SK-N-SH (cell line): ENCODE measurements at regions not wholly inside any gene's neighbourhood (a gene's known extent, or its start where the extent isn't known, plus 50 kb on each side); places are given as distances from the start of the nearest gene placed in this dataset.

Source experiments
- CHD2 ChIP-seq: fragments of 150-350 bp; IDR thresholded peaks from 2 replicates; pipeline ENCODE4 v1.6.1; 2018; ENCODE audit warnings: low read length; ENCODE audit not compliant: partially characterized antibody
- EP300 ChIP-seq, 2 experiments: IDR thresholded peaks; 2 replicates each; pipeline versions ENCODE4 v1.4.0 to v1.6.1; 2012; ENCODE audit warnings: borderline replicate concordance in 1 of 2, low read depth in 1 of 2, low read length in 1 of 2
- FOXM1 ChIP-seq: IDR thresholded peaks from 2 replicates; pipeline ENCODE4 v1.4.0; 2012; ENCODE audit warnings: low read depth, mild to moderate bottlenecking
- GABPA ChIP-seq: IDR thresholded peaks from 2 replicates; pipeline ENCODE4 v1.4.0; 2012; ENCODE audit warnings: low read depth, mild to moderate bottlenecking
- NFIC ChIP-seq: IDR thresholded peaks from 2 replicates; pipeline ENCODE4 v1.4.0; 2012; ENCODE audit warnings: borderline replicate concordance
- POLR2AphosphoS5 ChIP-seq: IDR thresholded peaks from 2 replicates; pipeline ENCODE4 v1.6.1; 2012; ENCODE audit warnings: low read depth, low read length
- RCOR1 ChIP-seq: fragments of 150-350 bp; IDR thresholded peaks from 2 replicates; pipeline ENCODE4 v1.6.1; 2017; ENCODE audit warnings: antibody characterized with exemption, low read length
- TF ChIP-seq, protein P1 (sequence below): fragments of 150-350 bp; IDR thresholded peaks from 2 replicates; pipeline ENCODE4 v1.6.1; 2016; ENCODE audit warnings: mild to moderate bottlenecking, low read depth, low read length
- TF ChIP-seq, protein P2 (sequence below): fragments of 200-600 bp; sonication (generic); IDR thresholded peaks from 2 replicates; pipeline ENCODE4 v1.6.1; 2017; ENCODE audit warnings: antibody characterized with exemption, mild to moderate bottlenecking, moderate library complexity
- TF ChIP-seq, protein P3 (sequence below): IDR thresholded peaks from 2 replicates; pipeline ENCODE4 v1.4.0; 2012; ENCODE audit warnings: low read depth

DNA sequence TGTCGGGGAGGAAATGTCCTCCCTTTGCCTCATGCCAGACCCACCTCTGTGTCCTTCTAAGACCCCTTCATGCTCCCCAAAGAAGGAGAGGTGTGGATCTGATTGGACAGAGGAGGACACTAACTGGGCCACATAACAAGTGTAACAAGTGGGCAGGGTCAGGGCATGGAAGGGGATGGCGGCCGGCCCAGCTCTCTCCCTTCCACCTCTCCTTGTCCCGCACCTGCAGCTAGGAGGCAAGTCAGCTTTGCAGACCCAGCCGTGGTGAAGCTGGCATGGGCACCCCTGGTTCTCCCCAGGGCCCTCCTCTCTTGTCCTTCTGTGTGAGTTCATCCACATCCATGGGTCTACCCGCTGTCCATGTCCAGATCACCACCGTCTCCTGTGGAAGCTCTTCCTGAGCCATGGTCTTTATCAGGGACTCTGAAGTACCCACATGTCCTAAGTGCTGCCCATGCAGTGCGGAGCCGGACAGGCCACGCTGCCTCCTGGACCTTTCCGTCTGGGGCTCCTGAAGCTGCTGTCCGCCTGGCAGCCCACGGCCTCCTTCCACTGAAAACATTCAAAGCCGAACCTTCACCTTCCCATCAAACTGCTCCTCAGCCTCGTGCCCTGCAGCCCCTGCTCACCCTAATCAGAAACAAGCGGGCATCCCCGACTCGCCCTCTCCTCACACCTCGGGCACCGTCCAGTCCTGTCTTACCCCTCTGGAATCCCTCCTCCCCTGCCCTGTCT is 460.5 kb downstream of the PTPRU start:
- TF ChIP-seq, protein P1, sequence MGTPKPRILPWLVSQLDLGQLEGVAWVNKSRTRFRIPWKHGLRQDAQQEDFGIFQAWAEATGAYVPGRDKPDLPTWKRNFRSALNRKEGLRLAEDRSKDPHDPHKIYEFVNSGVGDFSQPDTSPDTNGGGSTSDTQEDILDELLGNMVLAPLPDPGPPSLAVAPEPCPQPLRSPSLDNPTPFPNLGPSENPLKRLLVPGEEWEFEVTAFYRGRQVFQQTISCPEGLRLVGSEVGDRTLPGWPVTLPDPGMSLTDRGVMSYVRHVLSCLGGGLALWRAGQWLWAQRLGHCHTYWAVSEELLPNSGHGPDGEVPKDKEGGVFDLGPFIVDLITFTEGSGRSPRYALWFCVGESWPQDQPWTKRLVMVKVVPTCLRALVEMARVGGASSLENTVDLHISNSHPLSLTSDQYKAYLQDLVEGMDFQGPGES = no peak
- TF ChIP-seq FOXM1 (no peak), GABPA (no peak), CHD2 (no peak), EP300 (IDR thresholded peaks at IDR 0.05; ENCODE audit: borderline replicate concordance in 1 of 2, low read depth in 1 of 2, low read length in 1 of 2) (no peak), RCOR1 (no peak), NFIC (no peak), POLR2AphosphoS5 (no peak)
- TF ChIP-seq, protein P2, sequence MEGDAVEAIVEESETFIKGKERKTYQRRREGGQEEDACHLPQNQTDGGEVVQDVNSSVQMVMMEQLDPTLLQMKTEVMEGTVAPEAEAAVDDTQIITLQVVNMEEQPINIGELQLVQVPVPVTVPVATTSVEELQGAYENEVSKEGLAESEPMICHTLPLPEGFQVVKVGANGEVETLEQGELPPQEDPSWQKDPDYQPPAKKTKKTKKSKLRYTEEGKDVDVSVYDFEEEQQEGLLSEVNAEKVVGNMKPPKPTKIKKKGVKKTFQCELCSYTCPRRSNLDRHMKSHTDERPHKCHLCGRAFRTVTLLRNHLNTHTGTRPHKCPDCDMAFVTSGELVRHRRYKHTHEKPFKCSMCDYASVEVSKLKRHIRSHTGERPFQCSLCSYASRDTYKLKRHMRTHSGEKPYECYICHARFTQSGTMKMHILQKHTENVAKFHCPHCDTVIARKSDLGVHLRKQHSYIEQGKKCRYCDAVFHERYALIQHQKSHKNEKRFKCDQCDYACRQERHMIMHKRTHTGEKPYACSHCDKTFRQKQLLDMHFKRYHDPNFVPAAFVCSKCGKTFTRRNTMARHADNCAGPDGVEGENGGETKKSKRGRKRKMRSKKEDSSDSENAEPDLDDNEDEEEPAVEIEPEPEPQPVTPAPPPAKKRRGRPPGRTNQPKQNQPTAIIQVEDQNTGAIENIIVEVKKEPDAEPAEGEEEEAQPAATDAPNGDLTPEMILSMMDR = no peak
- TF ChIP-seq, protein P3, sequence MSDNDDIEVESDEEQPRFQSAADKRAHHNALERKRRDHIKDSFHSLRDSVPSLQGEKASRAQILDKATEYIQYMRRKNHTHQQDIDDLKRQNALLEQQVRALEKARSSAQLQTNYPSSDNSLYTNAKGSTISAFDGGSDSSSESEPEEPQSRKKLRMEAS = no peak
